ENCODE measurements at regions not wholly inside any gene's neighbourhood (a gene's known extent, or its start where the extent isn't known, plus 50 kb on each side); places are given as distances from the start of the nearest gene placed in this dataset.

DNA sequence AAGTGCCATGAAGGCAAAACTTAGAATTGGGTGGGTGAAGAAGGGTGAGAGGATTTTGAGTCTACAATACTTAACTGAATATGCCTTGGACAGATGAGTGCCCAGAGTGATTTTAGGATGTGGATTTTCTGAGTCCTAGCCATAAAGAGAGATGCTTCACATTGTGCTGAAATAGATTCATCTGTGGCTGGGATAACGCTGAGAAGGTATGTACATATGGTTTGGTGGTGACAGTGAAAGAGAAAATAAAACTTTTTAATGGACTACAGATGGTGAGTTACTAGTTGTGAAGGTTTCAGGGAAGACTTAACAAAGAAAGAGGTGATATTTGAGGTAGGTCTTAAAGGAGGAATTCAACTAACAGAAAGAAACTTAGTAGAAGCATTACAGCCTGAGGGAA is 265.8 kb downstream of the AKAIN1 start:
- TF ChIP-seq, protein P1, sequence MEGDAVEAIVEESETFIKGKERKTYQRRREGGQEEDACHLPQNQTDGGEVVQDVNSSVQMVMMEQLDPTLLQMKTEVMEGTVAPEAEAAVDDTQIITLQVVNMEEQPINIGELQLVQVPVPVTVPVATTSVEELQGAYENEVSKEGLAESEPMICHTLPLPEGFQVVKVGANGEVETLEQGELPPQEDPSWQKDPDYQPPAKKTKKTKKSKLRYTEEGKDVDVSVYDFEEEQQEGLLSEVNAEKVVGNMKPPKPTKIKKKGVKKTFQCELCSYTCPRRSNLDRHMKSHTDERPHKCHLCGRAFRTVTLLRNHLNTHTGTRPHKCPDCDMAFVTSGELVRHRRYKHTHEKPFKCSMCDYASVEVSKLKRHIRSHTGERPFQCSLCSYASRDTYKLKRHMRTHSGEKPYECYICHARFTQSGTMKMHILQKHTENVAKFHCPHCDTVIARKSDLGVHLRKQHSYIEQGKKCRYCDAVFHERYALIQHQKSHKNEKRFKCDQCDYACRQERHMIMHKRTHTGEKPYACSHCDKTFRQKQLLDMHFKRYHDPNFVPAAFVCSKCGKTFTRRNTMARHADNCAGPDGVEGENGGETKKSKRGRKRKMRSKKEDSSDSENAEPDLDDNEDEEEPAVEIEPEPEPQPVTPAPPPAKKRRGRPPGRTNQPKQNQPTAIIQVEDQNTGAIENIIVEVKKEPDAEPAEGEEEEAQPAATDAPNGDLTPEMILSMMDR (conservative IDR thresholded peaks at IDR 0.05; ENCODE audit: low read length) = no peak
- no peak for TF ChIP-seq EZH2phosphoT487 (IDR thresholded peaks at IDR 0.05; ENCODE audit: borderline replicate concordance)
